GM19240 (cell line): ENCODE measurements at regions not wholly inside any gene's neighbourhood (a gene's known extent, or its start where the extent isn't known, plus 50 kb on each side); places are given as distances from the start of the nearest gene placed in this dataset.

Source experiments
- DNase-seq: peaks from one replicate; pipeline ENCODE4 v3.0.0; 2011; ENCODE audit warnings: low spot score; ENCODE audit not compliant: insufficient read length

- no peak for DNase-seq
These were observed 523.5 kb upstream of the SEMA6A start for GRCh38 chr5:117098094-117098493.

GRCh38 chr5:117095346-117096332 lies 521.0 kb upstream of the SEMA6A start:
- no peak for DNase-seq

- no peak for DNase-seq
These were observed 519.6 kb upstream of the SEMA6A start for GRCh38 chr5:117094114-117094815.

GRCh38 chr5:117093653-117094052 lies 519.0 kb upstream of the SEMA6A start:
- DNase-seq = no peak

- no peak for DNase-seq
These were observed 514.4 kb upstream of the SEMA6A start for GRCh38 chr5:117089001-117089400.

GRCh38 chr5:117088176-117088575 lies 513.6 kb upstream of the SEMA6A start:
- DNase-seq = no peak

- no peak for DNase-seq
These were observed 509.4 kb upstream of the SEMA6A start for GRCh38 chr5:117084067-117084466.

GRCh38 chr5:117082977-117083376 lies 508.4 kb upstream of the SEMA6A start:
- DNase-seq = no peak

- no peak for DNase-seq
These were observed 502.5 kb upstream of the SEMA6A start for GRCh38 chr5:117077142-117077541.

- DNase-seq = no peak
These were observed 497.8 kb upstream of the SEMA6A start for GRCh38 chr5:117072439-117072838.

GRCh38 chr5:117065800-117066199 lies 491.2 kb upstream of the SEMA6A start:
- no peak for DNase-seq

GRCh38 chr5:117065161-117065560 lies 490.5 kb upstream of the SEMA6A start:
- DNase-seq = no peak

- no peak for DNase-seq
These were observed 485.5 kb upstream of the SEMA6A start for GRCh38 chr5:117060099-117060498.

- DNase-seq = no peak
These were observed 484.1 kb upstream of the SEMA6A start for GRCh38 chr5:117058740-117059139.

- no peak for DNase-seq
These were observed 480.9 kb upstream of the SEMA6A start for GRCh38 chr5:117055517-117055916.

GRCh38 chr5:117054911-117055310 lies 480.3 kb upstream of the SEMA6A start:
- DNase-seq = no peak

GRCh38 chr5:117054141-117054540 lies 479.5 kb upstream of the SEMA6A start:
- no peak for DNase-seq

- DNase-seq = no peak
These were observed 467.4 kb upstream of the SEMA6A start for GRCh38 chr5:117041926-117042595.

GRCh38 chr5:117039035-117039434 lies 464.4 kb upstream of the SEMA6A start:
- no peak for DNase-seq

- DNase-seq = no peak
These were observed 452.8 kb upstream of the SEMA6A start for GRCh38 chr5:117027384-117027783.

- no peak for DNase-seq
These were observed 446.4 kb upstream of the SEMA6A start for GRCh38 chr5:117020999-117021398.
